SK-N-MC (cell line): ENCODE measurements at regions not wholly inside any gene's neighbourhood (a gene's known extent, or its start where the extent isn't known, plus 50 kb on each side); places are given as distances from the start of the nearest gene placed in this dataset.
A peak's percentile ranks its signal among the peaks of the same experiment; 100 is the strongest.
"Not testable (repeated sequence)": the region's sequence is repeated elsewhere in the genome, so short reads cannot be mapped to it uniquely, and the experiment has no call there.

Source experiments
- DNase-seq: peaks from one replicate; pipeline ENCODE4 v3.0.0-alpha.2; 2011; ENCODE audit warnings: low read depth, low spot score
- H3K27ac ChIP-seq: fragments of 200-600 bp; sonication (generic); 2 replicates; pipeline ENCODE4 v1.5.1; 2016; ENCODE audit warnings: mixed run types
- H3K36me3 ChIP-seq: fragments of 200-600 bp; sonication (generic); 2 replicates; pipeline ENCODE4 v1.6.1; 2017; ENCODE audit warnings: antibody characterized with exemption, low read length, mixed read lengths; ENCODE audit not compliant: insufficient read depth
- H3K4me3 ChIP-seq: fragments of 200-600 bp; sonication (generic); 2 replicates; pipeline ENCODE4 v1.5.1; 2016
- H3K9ac ChIP-seq: fragments of 200-600 bp; sonication (generic); 2 replicates; pipeline ENCODE4 v1.8.0; 2017; ENCODE audit warnings: mixed run types, mixed read lengths; ENCODE audit not compliant: insufficient read length
- H3K9me3 ChIP-seq: fragments of 200-600 bp; sonication (generic); 2 replicates; pipeline ENCODE4 v1.6.1; 2017; ENCODE audit warnings: low read depth, mild to moderate bottlenecking, antibody characterized with exemption, low read length, moderate library complexity, mixed read lengths
- EZH2 ChIP-seq: fragments of 200-600 bp; sonication (generic); IDR thresholded peaks from one replicate; pipeline ENCODE4 v1.6.1; 2017; ENCODE audit warnings: antibody characterized with exemption
- FOXP2 ChIP-seq: optimal IDR thresholded peaks from 2 replicates; pipeline ENCODE3; 2011; ENCODE audit warnings: mild to moderate bottlenecking, moderate library complexity; ENCODE audit not compliant: insufficient read depth; ENCODE audit errors: extremely low read length, control extremely low read depth
- POLR2AphosphoS5 ChIP-seq: IDR thresholded peaks from 2 replicates; pipeline ENCODE4 v1.6.1; 2012; ENCODE audit warnings: mild to moderate bottlenecking, low read depth, low read length, borderline replicate concordance

DNA sequence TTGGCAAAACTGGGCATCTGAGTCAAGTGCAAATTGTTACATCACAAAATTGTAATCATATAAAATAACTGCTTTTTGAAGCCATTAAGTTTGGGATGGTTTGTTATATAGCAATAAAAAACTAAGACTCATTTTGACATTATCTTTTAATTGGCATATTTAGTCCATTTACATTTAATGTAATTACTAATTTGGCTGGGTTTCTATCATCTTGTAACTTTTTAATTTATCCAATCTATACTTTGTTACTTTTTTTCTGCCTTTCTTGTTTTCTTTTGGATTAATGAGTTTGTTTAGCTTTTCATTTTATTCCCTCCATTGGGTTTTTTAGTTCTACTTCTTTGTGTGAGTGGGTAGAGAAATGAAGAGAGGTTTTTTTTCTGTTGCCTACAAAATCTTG is 76.3 kb downstream of the DRAM2 start:
- Histone ChIP-seq H3K36me3 (no peaks in the 10 kb centered on the region), H3K27ac (no peak overlapping the region), H3K4me3 (no peak overlapping the region), H3K9ac (no peak overlapping the region), H3K9me3 (no peaks in the 10 kb centered on the region)
- no peak for DNase-seq
- TF ChIP-seq FOXP2 (no peak), EZH2 (no peak), POLR2AphosphoS5 (no peak)

GRCh38 chr1:111062624-111063023 is 77.3 kb downstream of the DRAM2 start:
- DNase-seq: no peak
- Histone ChIP-seq H3K4me3 (no peak overlapping the region), H3K9ac (no peak overlapping the region), H3K27ac (no peak overlapping the region), H3K36me3 (no peaks in the 10 kb centered on the region), H3K9me3 (no peaks in the 10 kb centered on the region)
- TF ChIP-seq POLR2AphosphoS5: no peak
- no peak for TF ChIP-seq FOXP2
- TF ChIP-seq EZH2: no peak

DNA sequence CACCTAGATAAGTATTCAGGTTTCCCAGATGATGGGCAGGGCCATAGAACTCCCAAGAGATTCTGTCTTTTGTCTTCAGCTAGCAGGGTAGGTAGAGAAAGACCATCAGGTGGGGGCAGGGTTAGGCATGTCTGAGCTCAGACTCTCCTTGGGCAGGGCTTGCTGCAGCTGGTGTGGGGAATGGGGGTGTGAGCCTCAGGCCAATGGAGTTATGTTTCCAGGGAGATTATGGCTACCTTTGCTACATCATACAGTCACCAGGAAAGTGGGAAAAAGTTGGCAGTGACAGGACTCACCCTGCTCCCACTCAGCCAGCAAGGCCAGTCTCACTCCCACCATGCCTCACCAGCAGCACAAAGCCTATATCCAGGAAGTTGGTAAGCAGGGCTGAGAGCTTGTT is 77.8 kb downstream of the DRAM2 start:
- TF ChIP-seq POLR2AphosphoS5: no peak
- no peak for TF ChIP-seq FOXP2
- DNase-seq: no peak
- H3K4me3 ChIP-seq: no peak overlapping the region

GRCh38 chr1:111054656-111055055 is 85.2 kb downstream of the DRAM2 start:
- H3K27ac ChIP-seq: no peak overlapping the region
- no peak overlapping the region for H3K4me3 ChIP-seq
- TF ChIP-seq POLR2AphosphoS5 (no peak), EZH2 (no peak), FOXP2 (no peak)
- H3K9ac ChIP-seq: no peak overlapping the region
- H3K9me3 ChIP-seq: no peaks in the 10 kb centered on the region
- DNase-seq: no peak
- H3K36me3 ChIP-seq: no peaks in the 10 kb centered on the region

More for the DNA sequence above, 77.8 kb downstream of the DRAM2 start:
- no peak overlapping the region for H3K9ac ChIP-seq
- no peak overlapping the region for H3K27ac ChIP-seq
- H3K36me3 ChIP-seq: no peaks in the 10 kb centered on the region
- no peaks in the 10 kb centered on the region for H3K9me3 ChIP-seq

- Histone ChIP-seq H3K36me3 (no peaks in the 10 kb centered on the region), H3K4me3 (no peak overlapping the region), H3K27ac (no peak overlapping the region), H3K9ac (no peak overlapping the region), H3K9me3 (no peaks in the 10 kb centered on the region)
- DNase-seq: no peak
- TF ChIP-seq POLR2AphosphoS5 (no peak), EZH2 (no peak), FOXP2 (no peak)
Measured at GRCh38 chr1:111052246-111052645, 87.6 kb downstream of the DRAM2 start.

DNA sequence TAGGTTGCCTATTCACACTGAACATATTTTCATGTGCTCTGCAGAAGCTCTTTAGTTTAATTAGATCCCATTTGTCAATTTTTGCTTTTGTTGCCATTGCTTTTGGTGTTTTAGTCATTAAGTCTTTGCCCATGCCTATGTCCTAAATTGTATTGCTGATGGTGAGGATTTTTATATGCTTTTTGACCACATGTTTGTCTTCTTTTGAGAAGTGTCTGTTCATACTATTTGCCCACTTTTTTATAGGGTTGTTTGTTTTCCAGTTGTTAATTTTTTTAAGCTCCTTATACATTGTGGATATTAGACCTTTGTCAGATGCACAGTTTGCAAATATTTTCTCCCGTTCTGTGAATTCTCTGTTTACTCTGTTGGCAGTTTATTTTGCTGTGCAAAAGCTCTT is 84.5 kb upstream of the LRIF1 start:
- not testable (repeated sequence) for DNase-seq

GRCh38 chr1:111045033-111045722 is 81.5 kb upstream of the LRIF1 start:
- DNase-seq: no peak
- H3K36me3 ChIP-seq: no peaks in the 10 kb centered on the region
- no peak overlapping the region for H3K9ac ChIP-seq
- H3K4me3 ChIP-seq: no peak overlapping the region
- no peak overlapping the region for H3K27ac ChIP-seq
- no peaks in the 10 kb centered on the region for H3K9me3 ChIP-seq
- TF ChIP-seq POLR2AphosphoS5 (no peak), EZH2 (no peak), FOXP2 (no peak)

More for the DNA sequence above, 84.5 kb upstream of the LRIF1 start:
- not testable (repeated sequence) for H3K9ac ChIP-seq, H3K9me3 ChIP-seq, H3K36me3 ChIP-seq, H3K27ac ChIP-seq, H3K4me3 ChIP-seq

- TF ChIP-seq FOXP2: no peak
- TF ChIP-seq POLR2AphosphoS5: no peak
- no peak for TF ChIP-seq EZH2
- Histone ChIP-seq H3K27ac (no peak overlapping the region), H3K4me3 (no peak overlapping the region), H3K9ac (no peak overlapping the region), H3K9me3 (no peaks in the 10 kb centered on the region), H3K36me3 (no peaks in the 10 kb centered on the region)
- DNase-seq: peak; percentile 1
Measured at GRCh38 chr1:111032295-111032897, 68.7 kb upstream of the LRIF1 start.

- Histone ChIP-seq H3K36me3 (no peaks in the 10 kb centered on the region), H3K9me3 (no peaks in the 10 kb centered on the region), H3K27ac (no peak overlapping the region), H3K9ac (no peak overlapping the region), H3K4me3 (no peak overlapping the region)
- peak; percentile 24 for DNase-seq
- TF ChIP-seq EZH2: no peak
- TF ChIP-seq FOXP2: no peak
- TF ChIP-seq POLR2AphosphoS5: no peak
Measured at GRCh38 chr1:111030590-111030989, 66.9 kb upstream of the LRIF1 start.
